Liver (tissue), 8 donors: ENCODE measurements at regions not wholly inside any gene's neighbourhood (a gene's known extent, or its start where the extent isn't known, plus 50 kb on each side); places are given as distances from the start of the nearest gene placed in this dataset.

Experiments used
- DNase-seq: peaks from one replicate; pipeline ENCODE4 v3.0.0-alpha.2; 2017; ENCODE audit warnings: low spot score
- H3K27ac ChIP-seq, 2 donors: one replicate each; pipeline ENCODE4 v1.7.0; 2013; ENCODE audit warnings: inconsistent platforms in 2 of 2, low read length in 2 of 2, control low read depth in 1 of 2, low read depth in 1 of 2, mild to moderate bottlenecking in 1 of 2
- H3K27me3 ChIP-seq, 4 donors: one replicate each; pipeline versions ENCODE4 v1.6.1 to v1.7.0; 2013; ENCODE audit warnings: low read length in 3 of 4, inconsistent platforms in 1 of 4, mild to moderate bottlenecking in 1 of 4, moderate library complexity in 1 of 4; ENCODE audit not compliant: control insufficient read depth in 4 of 4, insufficient read depth in 4 of 4
- H3K36me3 ChIP-seq, 4 donors: one replicate each; pipeline versions ENCODE4 v1.6.1 to v1.7.0; 2013; ENCODE audit warnings: low read length in 3 of 4, mild to moderate bottlenecking in 3 of 4, low read depth in 1 of 4, moderate library complexity in 1 of 4; ENCODE audit not compliant: control insufficient read depth in 4 of 4, insufficient read depth in 3 of 4
- H3K4me1 ChIP-seq, 4 donors: one replicate each; pipeline versions ENCODE4 v1.6.1 to v1.7.0; 2013; ENCODE audit warnings: low read length in 3 of 4, mild to moderate bottlenecking in 3 of 4, moderate library complexity in 1 of 4; ENCODE audit not compliant: control insufficient read depth in 4 of 4, insufficient read depth in 4 of 4
- H3K4me3 ChIP-seq, 3 donors: one replicate each; pipeline versions ENCODE4 v1.6.1 to v1.7.0; 2013; ENCODE audit warnings: low read length in 3 of 3, control low read depth in 1 of 3, low read depth in 1 of 3, mild to moderate bottlenecking in 1 of 3
- H3K9ac ChIP-seq, 2 donors: one replicate each; pipeline ENCODE4 v1.7.0; 2013; ENCODE audit warnings: low read length in 2 of 2, mild to moderate bottlenecking in 2 of 2, moderate library complexity in 2 of 2, control low read depth in 1 of 2, low read depth in 1 of 2
- H3K9me3 ChIP-seq, 4 donors: one replicate each; pipeline versions ENCODE4 v1.6.1 to v1.7.0; 2013; ENCODE audit warnings: low read length in 3 of 4; ENCODE audit not compliant: control insufficient read depth in 4 of 4
- EGR1 ChIP-seq, 2 donors: IDR thresholded peaks; 2 replicates each; pipeline ENCODE4 v1.6.1; 2016 to 2018; ENCODE audit warnings: antibody characterized with exemption in 2 of 2, low read depth in 2 of 2
- FOXA1 ChIP-seq: IDR thresholded peaks from 2 replicates; pipeline ENCODE4 v1.6.1; 2016; ENCODE audit warnings: antibody characterized with exemption
- FOXA2 ChIP-seq: IDR thresholded peaks from 2 replicates; pipeline ENCODE4 v1.6.1; 2016; ENCODE audit warnings: antibody characterized with exemption
- GABPA ChIP-seq, 2 donors: IDR thresholded peaks in 1 of 2; conservative IDR thresholded peaks in 1 of 2; 2 replicates each; pipeline ENCODE4 v1.6.1; 2016; ENCODE audit warnings: antibody characterized with exemption in 2 of 2, mild to moderate bottlenecking in 1 of 2, moderate library complexity in 1 of 2
- HNF4A ChIP-seq, 2 donors: conservative IDR thresholded peaks; 2 replicates each; pipeline ENCODE4 v1.6.1; 2016; ENCODE audit warnings: antibody characterized with exemption in 2 of 2, mild to moderate bottlenecking in 2 of 2
- JUND ChIP-seq, 2 donors: IDR thresholded peaks; 2 replicates each; pipeline ENCODE4 v1.6.1; 2016; ENCODE audit warnings: antibody characterized with exemption in 2 of 2
- NR2F2 ChIP-seq: IDR thresholded peaks from 2 replicates; pipeline ENCODE4 v1.6.1; 2016; ENCODE audit warnings: antibody characterized with exemption
- RAD21 ChIP-seq, 2 donors: IDR thresholded peaks; 2 replicates each; pipeline ENCODE4 v1.6.1; 2016; ENCODE audit warnings: antibody characterized with exemption in 2 of 2, mild to moderate bottlenecking in 2 of 2
- RXRA ChIP-seq, 2 donors: IDR thresholded peaks; 2 replicates each; pipeline ENCODE4 v1.6.1; 2017 to 2018; ENCODE audit warnings: antibody characterized with exemption in 2 of 2, mild to moderate bottlenecking in 1 of 2
- TAF1 ChIP-seq: conservative IDR thresholded peaks from 2 replicates; pipeline ENCODE4 v1.6.1; 2016; ENCODE audit warnings: antibody characterized with exemption, mild to moderate bottlenecking
- YY1 ChIP-seq: IDR thresholded peaks from 2 replicates; pipeline ENCODE4 v1.6.1; 2016; ENCODE audit warnings: antibody characterized with exemption, mild to moderate bottlenecking
- WGBS: extraction: QIAGEN DNeasy Blood & Tissue Kit; methylation state at CpG from one replicate; pipeline ENCODE4 v1.1.7; 2013; 5-methylcytosine and 5-hydroxymethylcytosine counted together
- TF ChIP-seq, protein P1 (sequence below): IDR thresholded peaks from 2 replicates; pipeline ENCODE4 v1.6.1; 2016; ENCODE audit warnings: antibody characterized with exemption, mild to moderate bottlenecking
- TF ChIP-seq, protein P2 (sequence below): IDR thresholded peaks from 2 replicates; pipeline ENCODE4 v1.6.1; 2016; ENCODE audit warnings: antibody characterized with exemption
- TF ChIP-seq, protein P3 (sequence below): fragments of 150-350 bp; IDR thresholded peaks from 2 replicates; pipeline ENCODE4 v1.5.1; 2017; ENCODE audit warnings: improper control_type of control experiment, low read depth, low read length; ENCODE audit not compliant: missing input control
- TF ChIP-seq, protein P4 (sequence below): IDR thresholded peaks from 2 replicates; pipeline ENCODE4 v1.6.1; 2016; ENCODE audit warnings: antibody characterized with exemption
- TF ChIP-seq, protein P5 (sequence below): IDR thresholded peaks from 2 replicates; pipeline ENCODE4 v1.6.1; 2016; ENCODE audit warnings: antibody characterized with exemption
- donor health status: healthy.
- donor health status: healthy.
- donor health status: healthy.
- donor health status: healthy.
- donor health status: healthy.

DNA sequence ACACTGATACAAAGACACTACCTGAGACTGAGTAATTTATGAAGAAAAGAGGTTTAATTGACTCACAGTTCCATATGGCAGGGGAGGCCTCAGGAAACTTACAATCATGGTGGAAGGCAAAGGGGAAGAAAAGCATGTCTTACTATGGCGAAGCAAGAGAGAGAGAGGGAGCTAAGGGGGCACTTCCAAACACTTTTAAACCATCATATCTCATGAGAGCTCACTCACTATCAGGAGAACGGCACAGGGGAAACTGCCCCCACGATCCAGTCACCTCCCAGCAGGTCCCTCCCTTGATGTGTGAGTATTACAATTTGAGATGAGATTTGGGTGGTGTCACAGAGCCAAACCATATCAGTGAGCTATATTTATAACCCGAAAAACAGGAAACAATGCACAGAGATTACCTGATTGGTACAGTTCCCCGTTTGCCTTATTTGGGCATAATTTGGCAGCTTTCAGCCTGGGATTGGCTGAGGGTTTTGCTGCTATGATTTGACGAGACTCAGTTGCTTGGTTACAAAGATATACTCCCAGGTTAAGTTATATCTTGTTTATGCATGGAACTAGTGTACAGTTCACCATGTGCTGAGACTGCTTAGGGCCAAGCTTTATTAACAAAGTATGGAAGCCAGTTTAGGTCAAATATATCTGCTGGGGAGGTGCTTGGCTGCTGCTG, 184.2 kb downstream of the NR2F2 start (continued):
- TF ChIP-seq, protein P1, sequence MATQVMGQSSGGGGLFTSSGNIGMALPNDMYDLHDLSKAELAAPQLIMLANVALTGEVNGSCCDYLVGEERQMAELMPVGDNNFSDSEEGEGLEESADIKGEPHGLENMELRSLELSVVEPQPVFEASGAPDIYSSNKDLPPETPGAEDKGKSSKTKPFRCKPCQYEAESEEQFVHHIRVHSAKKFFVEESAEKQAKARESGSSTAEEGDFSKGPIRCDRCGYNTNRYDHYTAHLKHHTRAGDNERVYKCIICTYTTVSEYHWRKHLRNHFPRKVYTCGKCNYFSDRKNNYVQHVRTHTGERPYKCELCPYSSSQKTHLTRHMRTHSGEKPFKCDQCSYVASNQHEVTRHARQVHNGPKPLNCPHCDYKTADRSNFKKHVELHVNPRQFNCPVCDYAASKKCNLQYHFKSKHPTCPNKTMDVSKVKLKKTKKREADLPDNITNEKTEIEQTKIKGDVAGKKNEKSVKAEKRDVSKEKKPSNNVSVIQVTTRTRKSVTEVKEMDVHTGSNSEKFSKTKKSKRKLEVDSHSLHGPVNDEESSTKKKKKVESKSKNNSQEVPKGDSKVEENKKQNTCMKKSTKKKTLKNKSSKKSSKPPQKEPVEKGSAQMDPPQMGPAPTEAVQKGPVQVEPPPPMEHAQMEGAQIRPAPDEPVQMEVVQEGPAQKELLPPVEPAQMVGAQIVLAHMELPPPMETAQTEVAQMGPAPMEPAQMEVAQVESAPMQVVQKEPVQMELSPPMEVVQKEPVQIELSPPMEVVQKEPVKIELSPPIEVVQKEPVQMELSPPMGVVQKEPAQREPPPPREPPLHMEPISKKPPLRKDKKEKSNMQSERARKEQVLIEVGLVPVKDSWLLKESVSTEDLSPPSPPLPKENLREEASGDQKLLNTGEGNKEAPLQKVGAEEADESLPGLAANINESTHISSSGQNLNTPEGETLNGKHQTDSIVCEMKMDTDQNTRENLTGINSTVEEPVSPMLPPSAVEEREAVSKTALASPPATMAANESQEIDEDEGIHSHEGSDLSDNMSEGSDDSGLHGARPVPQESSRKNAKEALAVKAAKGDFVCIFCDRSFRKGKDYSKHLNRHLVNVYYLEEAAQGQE: no peak
- TF ChIP-seq HNF4A (conservative IDR thresholded peaks at IDR 0.05) (no peak), RXRA (IDR thresholded peaks at IDR 0.05) (no peak)

DNA sequence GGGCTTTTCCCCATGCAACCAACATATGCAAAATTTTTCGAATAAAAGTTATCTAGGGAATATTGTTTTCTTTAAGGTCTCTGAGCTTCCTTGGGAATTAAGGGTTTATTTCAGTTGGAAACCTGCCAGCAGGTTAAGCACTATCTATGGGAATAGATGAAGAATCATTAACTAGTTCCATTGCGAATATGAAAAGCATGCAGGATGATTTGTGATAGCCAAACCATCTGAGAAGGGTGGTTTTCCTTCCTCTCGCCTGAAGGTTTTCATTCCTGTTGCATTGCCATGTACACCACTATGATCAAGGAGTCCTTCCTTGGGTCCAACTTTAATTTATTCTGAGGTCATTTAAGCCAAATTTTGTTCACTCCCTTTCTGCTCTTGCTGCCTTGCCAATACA, 184.9 kb downstream of the NR2F2 start:
- Histone ChIP-seq H3K9me3 (no peaks in the 10 kb centered on the region), H3K9ac (no peak overlapping the region), H3K27ac (no peak overlapping the region), H3K4me1 (no peaks in the 10 kb centered on the region), H3K36me3 (no peaks in the 10 kb centered on the region), H3K4me3 (no peak overlapping the region), H3K27me3 (peaks cover 0 to 7% (median 0%) of the 10 kb centered on the region in 4 donors)
- 63% methylated on average over 3 of the region's 3 CpGs for WGBS
- TF ChIP-seq YY1 (no peak), JUND (IDR thresholded peaks at IDR 0.05) (no peak), RXRA (IDR thresholded peaks at IDR 0.05) (no peak), FOXA2 (no peak), TAF1 (no peak), HNF4A (conservative IDR thresholded peaks at IDR 0.05) (no peak), FOXA1 (no peak), RAD21 (IDR thresholded peaks at IDR 0.05) (no peak)
- TF ChIP-seq, protein P2, sequence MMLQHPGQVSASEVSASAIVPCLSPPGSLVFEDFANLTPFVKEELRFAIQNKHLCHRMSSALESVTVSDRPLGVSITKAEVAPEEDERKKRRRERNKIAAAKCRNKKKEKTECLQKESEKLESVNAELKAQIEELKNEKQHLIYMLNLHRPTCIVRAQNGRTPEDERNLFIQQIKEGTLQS: no peak
- TF ChIP-seq, protein P3, sequence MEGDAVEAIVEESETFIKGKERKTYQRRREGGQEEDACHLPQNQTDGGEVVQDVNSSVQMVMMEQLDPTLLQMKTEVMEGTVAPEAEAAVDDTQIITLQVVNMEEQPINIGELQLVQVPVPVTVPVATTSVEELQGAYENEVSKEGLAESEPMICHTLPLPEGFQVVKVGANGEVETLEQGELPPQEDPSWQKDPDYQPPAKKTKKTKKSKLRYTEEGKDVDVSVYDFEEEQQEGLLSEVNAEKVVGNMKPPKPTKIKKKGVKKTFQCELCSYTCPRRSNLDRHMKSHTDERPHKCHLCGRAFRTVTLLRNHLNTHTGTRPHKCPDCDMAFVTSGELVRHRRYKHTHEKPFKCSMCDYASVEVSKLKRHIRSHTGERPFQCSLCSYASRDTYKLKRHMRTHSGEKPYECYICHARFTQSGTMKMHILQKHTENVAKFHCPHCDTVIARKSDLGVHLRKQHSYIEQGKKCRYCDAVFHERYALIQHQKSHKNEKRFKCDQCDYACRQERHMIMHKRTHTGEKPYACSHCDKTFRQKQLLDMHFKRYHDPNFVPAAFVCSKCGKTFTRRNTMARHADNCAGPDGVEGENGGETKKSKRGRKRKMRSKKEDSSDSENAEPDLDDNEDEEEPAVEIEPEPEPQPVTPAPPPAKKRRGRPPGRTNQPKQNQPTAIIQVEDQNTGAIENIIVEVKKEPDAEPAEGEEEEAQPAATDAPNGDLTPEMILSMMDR: no peak
- TF ChIP-seq, protein P4, sequence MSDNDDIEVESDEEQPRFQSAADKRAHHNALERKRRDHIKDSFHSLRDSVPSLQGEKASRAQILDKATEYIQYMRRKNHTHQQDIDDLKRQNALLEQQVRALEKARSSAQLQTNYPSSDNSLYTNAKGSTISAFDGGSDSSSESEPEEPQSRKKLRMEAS: no peak
- no peak for DNase-seq

DNA sequence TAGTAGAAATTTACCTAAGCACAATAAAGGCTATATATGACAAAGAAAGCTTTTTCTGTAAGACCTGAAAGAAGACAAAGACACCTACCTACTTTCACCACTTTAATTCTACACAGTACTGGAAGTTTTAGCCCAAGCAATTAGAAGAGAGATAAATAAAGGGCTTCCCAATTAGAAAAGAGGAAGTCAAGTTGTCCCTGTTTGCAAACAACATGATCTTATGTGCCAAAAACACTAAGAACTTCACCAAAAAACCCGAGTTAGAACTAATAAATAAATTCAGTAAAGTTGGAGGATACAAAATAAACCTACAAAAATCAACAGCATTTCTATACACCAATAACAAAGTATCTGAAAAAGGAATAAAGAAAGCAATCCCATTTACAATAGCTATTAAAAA, 190.9 kb downstream of the NR2F2 start:
- TF ChIP-seq RAD21 (IDR thresholded peaks at IDR 0.05): no peak
- no peak for TF ChIP-seq FOXA1
- TF ChIP-seq, protein P1: no peak
- no peak for TF ChIP-seq GABPA (IDR thresholded peaks at IDR 0.05 in 1 of 2, conservative IDR thresholded peaks at IDR 0.05 in 1 of 2)
- TF ChIP-seq FOXA2: no peak
- no peak for TF ChIP-seq HNF4A (conservative IDR thresholded peaks at IDR 0.05)
- no peak for TF ChIP-seq RXRA (IDR thresholded peaks at IDR 0.05)
- no peak for TF ChIP-seq YY1
- TF ChIP-seq, protein P5, sequence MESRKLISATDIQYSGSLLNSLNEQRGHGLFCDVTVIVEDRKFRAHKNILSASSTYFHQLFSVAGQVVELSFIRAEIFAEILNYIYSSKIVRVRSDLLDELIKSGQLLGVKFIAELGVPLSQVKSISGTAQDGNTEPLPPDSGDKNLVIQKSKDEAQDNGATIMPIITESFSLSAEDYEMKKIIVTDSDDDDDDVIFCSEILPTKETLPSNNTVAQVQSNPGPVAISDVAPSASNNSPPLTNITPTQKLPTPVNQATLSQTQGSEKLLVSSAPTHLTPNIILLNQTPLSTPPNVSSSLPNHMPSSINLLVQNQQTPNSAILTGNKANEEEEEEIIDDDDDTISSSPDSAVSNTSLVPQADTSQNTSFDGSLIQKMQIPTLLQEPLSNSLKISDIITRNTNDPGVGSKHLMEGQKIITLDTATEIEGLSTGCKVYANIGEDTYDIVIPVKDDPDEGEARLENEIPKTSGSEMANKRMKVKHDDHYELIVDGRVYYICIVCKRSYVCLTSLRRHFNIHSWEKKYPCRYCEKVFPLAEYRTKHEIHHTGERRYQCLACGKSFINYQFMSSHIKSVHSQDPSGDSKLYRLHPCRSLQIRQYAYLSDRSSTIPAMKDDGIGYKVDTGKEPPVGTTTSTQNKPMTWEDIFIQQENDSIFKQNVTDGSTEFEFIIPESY: no peak
- no peak for TF ChIP-seq TAF1
- no peak for TF ChIP-seq EGR1 (IDR thresholded peaks at IDR 0.05; ENCODE audit: low read depth in 2 of 2)
- no peak for TF ChIP-seq NR2F2
- no peaks in the 10 kb centered on the region for H3K9me3 ChIP-seq
- WGBS: 59% methylated on average over 1 of the region's 1 CpG

More for the DNA sequence above, 190.9 kb downstream of the NR2F2 start:
- Histone ChIP-seq H3K4me1 (no peaks in the 10 kb centered on the region), H3K27ac (no peak overlapping the region), H3K4me3 (no peak overlapping the region), H3K36me3 (no peaks in the 10 kb centered on the region), H3K27me3 (peaks cover 0 to 7% (median 0%) of the 10 kb centered on the region in 4 donors), H3K9ac (no peak overlapping the region)
- DNase-seq: no peak
